ENCODE measurements at regions not wholly inside any gene's neighbourhood (a gene's known extent, or its start where the extent isn't known, plus 50 kb on each side); places are given as distances from the start of the nearest gene placed in this dataset.
"Not testable (repeated sequence)": the region's sequence is repeated elsewhere in the genome, so short reads cannot be mapped to it uniquely, and the experiment has no call there.

GRCh38 chr14:105888784-105889665, 362.6 kb downstream of the TMEM121 start:
- peaks cover 42% of the 10 kb centered on the region for H3K9me3 ChIP-seq (ENCODE audit: control insufficient read depth, low read depth, low read length)
- H3K36me3 ChIP-seq (ENCODE audit: control insufficient read depth, insufficient read depth, low read length): no peaks in the 10 kb centered on the region
- no peak for DNase-seq
- no peak overlapping the region for H3K27ac ChIP-seq (ENCODE audit: low read length)
- no peaks in the 10 kb centered on the region for H3K4me1 ChIP-seq (ENCODE audit: control insufficient read depth, insufficient read depth, low read length)
- WGBS (ENCODE audit: insufficient coverage, low lambda C conversion rate): no CpG with 5 or more reads among the region's 20 CpGs
- H3K27me3 ChIP-seq (ENCODE audit: control insufficient read depth, insufficient read depth, low read length): no peaks in the 10 kb centered on the region
- H3K4me3 ChIP-seq (ENCODE audit: low read length): no peak overlapping the region

GRCh38 chr14:105889666-105890473, 363.5 kb downstream of the TMEM121 start:
- Histone ChIP-seq H3K27me3 (ENCODE audit: control insufficient read depth, insufficient read depth, low read length) (no peaks in the 10 kb centered on the region), H3K9me3 (ENCODE audit: control insufficient read depth, low read depth, low read length) (peaks cover 41% of the 10 kb centered on the region), H3K4me1 (ENCODE audit: control insufficient read depth, insufficient read depth, low read length) (no peaks in the 10 kb centered on the region), H3K27ac (ENCODE audit: low read length) (no peak overlapping the region), H3K36me3 (ENCODE audit: control insufficient read depth, insufficient read depth, low read length) (no peaks in the 10 kb centered on the region), H3K4me3 (ENCODE audit: low read length) (no peak overlapping the region)
- no peak for DNase-seq
- WGBS (ENCODE audit: insufficient coverage, low lambda C conversion rate): no CpG with 5 or more reads among the region's 10 CpGs

GRCh38 chr14:105890474-105891220, 364.3 kb downstream of the TMEM121 start:
- H3K27me3 ChIP-seq (ENCODE audit: control insufficient read depth, insufficient read depth, low read length): no peaks in the 10 kb centered on the region
- H3K9me3 ChIP-seq (ENCODE audit: control insufficient read depth, low read depth, low read length): peaks cover 44% of the 10 kb centered on the region
- no peak for DNase-seq
- H3K4me1 ChIP-seq (ENCODE audit: control insufficient read depth, insufficient read depth, low read length): no peaks in the 10 kb centered on the region
- no peak overlapping the region for H3K4me3 ChIP-seq (ENCODE audit: low read length)
- H3K27ac ChIP-seq (ENCODE audit: low read length): no peak overlapping the region
- no peaks in the 10 kb centered on the region for H3K36me3 ChIP-seq (ENCODE audit: control insufficient read depth, insufficient read depth, low read length)
- no CpG with 5 or more reads among the region's 18 CpGs for WGBS (ENCODE audit: insufficient coverage, low lambda C conversion rate)

- H3K27ac ChIP-seq (ENCODE audit: low read length): no peak overlapping the region
- H3K9me3 ChIP-seq (ENCODE audit: control insufficient read depth, low read depth, low read length): peaks cover 47% of the 10 kb centered on the region
- WGBS (ENCODE audit: insufficient coverage, low lambda C conversion rate): no CpG with 5 or more reads among the region's 15 CpGs
- H3K4me1 ChIP-seq (ENCODE audit: control insufficient read depth, insufficient read depth, low read length): no peaks in the 10 kb centered on the region
- no peak overlapping the region for H3K4me3 ChIP-seq (ENCODE audit: low read length)
- no peaks in the 10 kb centered on the region for H3K27me3 ChIP-seq (ENCODE audit: control insufficient read depth, insufficient read depth, low read length)
- DNase-seq: no peak
- H3K36me3 ChIP-seq (ENCODE audit: control insufficient read depth, insufficient read depth, low read length): no peaks in the 10 kb centered on the region
Observed at GRCh38 chr14:105891221-105891602, 364.8 kb downstream of the TMEM121 start.

GRCh38 chr14:105891631-105892452, 365.5 kb downstream of the TMEM121 start:
- Histone ChIP-seq H3K36me3 (ENCODE audit: control insufficient read depth, insufficient read depth, low read length) (no peaks in the 10 kb centered on the region), H3K4me3 (ENCODE audit: low read length) (no peak overlapping the region), H3K4me1 (ENCODE audit: control insufficient read depth, insufficient read depth, low read length) (no peaks in the 10 kb centered on the region), H3K9me3 (ENCODE audit: control insufficient read depth, low read depth, low read length) (peaks cover 48% of the 10 kb centered on the region), H3K27ac (ENCODE audit: low read length) (no peak overlapping the region), H3K27me3 (ENCODE audit: control insufficient read depth, insufficient read depth, low read length) (no peaks in the 10 kb centered on the region)
- no peak for DNase-seq
- no CpG with 5 or more reads among the region's 18 CpGs for WGBS (ENCODE audit: insufficient coverage, low lambda C conversion rate)

GRCh38 chr14:105892453-105893441, 366.4 kb downstream of the TMEM121 start:
- not testable (repeated sequence) for H3K4me3 ChIP-seq (ENCODE audit: low read length); H3K36me3 ChIP-seq (ENCODE audit: control insufficient read depth, insufficient read depth, low read length); DNase-seq; H3K27ac ChIP-seq (ENCODE audit: low read length); H3K27me3 ChIP-seq (ENCODE audit: control insufficient read depth, insufficient read depth, low read length); H3K4me1 ChIP-seq (ENCODE audit: control insufficient read depth, insufficient read depth, low read length)
- H3K9me3 ChIP-seq (ENCODE audit: control insufficient read depth, low read depth, low read length): peaks cover 47% of the 10 kb centered on the region
- no CpG with 5 or more reads among the region's 27 CpGs for WGBS (ENCODE audit: insufficient coverage, low lambda C conversion rate)

GRCh38 chr14:105893686-105894085, 367.3 kb downstream of the TMEM121 start:
- not testable (repeated sequence) for H3K27me3 ChIP-seq (ENCODE audit: control insufficient read depth, insufficient read depth, low read length)
- WGBS (ENCODE audit: insufficient coverage, low lambda C conversion rate): no CpG with 5 or more reads among the region's 12 CpGs

GRCh38 chr14:105894125-105894977, 368.0 kb downstream of the TMEM121 start:
- H3K9me3 ChIP-seq (ENCODE audit: control insufficient read depth, low read depth, low read length): peaks cover 54% of the 10 kb centered on the region
- no CpG with 5 or more reads among the region's 19 CpGs for WGBS (ENCODE audit: insufficient coverage, low lambda C conversion rate)
- DNase-seq: no peak

More at GRCh38 chr14:105893686-105894085, 367.3 kb downstream of the TMEM121 start:
- DNase-seq; H3K4me1 ChIP-seq (ENCODE audit: control insufficient read depth, insufficient read depth, low read length); H3K27ac ChIP-seq (ENCODE audit: low read length); H3K36me3 ChIP-seq (ENCODE audit: control insufficient read depth, insufficient read depth, low read length); H3K4me3 ChIP-seq (ENCODE audit: low read length): not testable (repeated sequence)
- H3K9me3 ChIP-seq (ENCODE audit: control insufficient read depth, low read depth, low read length): peaks cover 50% of the 10 kb centered on the region

More at GRCh38 chr14:105894125-105894977, 368.0 kb downstream of the TMEM121 start:
- Histone ChIP-seq H3K27me3 (ENCODE audit: control insufficient read depth, insufficient read depth, low read length) (no peaks in the 10 kb centered on the region), H3K27ac (ENCODE audit: low read length) (no peak overlapping the region), H3K4me1 (ENCODE audit: control insufficient read depth, insufficient read depth, low read length) (no peaks in the 10 kb centered on the region), H3K36me3 (ENCODE audit: control insufficient read depth, insufficient read depth, low read length) (no peaks in the 10 kb centered on the region), H3K4me3 (ENCODE audit: low read length) (no peak overlapping the region)

All from large intestine (tissue), 3 donors.